T-helper 2 cell treated with Interferon-gamma antibody and Interleukin-4, amounts not matched to agents 100 ng/mL and 5 ng/mL, for 36 hours (primary cell): ENCODE measurements at regions not wholly inside any gene's neighbourhood (a gene's known extent, or its start where the extent isn't known, plus 50 kb on each side); places are given as distances from the start of the nearest gene placed in this dataset.

Experiments
- intact Hi-C: fragments of 100-400 bp; cut with micrococcal nuclease; formaldehyde crosslinking; loops from one replicate; pipeline ENCODE4 v1.15.1; 2023

DNA sequence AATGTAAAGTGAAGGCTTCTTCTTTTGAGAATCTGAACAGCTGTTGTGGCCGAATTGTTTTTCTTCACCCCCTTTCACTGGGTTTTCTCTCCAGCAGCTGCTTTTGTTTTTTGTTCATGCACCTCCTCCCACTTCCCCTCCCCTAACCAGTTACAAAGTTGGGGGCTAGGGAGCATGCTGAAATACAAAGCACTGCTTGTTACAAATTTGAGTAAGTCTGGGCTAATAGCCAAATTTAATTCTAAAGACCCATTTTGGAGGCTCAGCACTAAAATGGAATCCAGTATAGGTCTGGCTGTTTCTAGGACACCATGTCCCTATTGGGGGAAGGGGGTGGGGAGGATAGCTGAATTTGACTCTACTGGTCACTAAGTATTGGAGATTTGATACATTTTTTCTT is 89.2 kb upstream of the GPM6B start:
- intact Hi-C loops, result no loop called here

DNA sequence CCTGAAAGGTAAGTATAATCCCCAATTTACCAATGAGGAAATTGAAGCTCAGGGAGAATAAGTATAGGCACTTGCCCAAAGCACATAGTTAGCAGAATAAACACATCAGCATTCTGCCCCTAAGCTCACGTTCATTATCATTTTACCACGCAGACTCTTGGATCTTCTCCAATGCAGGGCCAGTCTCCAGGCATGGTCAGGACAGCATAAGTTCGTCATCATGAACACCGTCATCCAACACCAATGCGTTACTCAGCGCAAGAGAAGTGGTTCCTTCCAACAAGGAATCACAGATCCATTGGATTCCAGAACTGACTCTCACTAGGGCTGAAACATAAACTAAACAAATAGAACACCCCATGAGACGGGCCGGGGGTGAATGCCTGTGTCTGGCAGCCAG is 86.5 kb upstream of the GPM6B start:
- intact Hi-C loops, result no loop called here

DNA sequence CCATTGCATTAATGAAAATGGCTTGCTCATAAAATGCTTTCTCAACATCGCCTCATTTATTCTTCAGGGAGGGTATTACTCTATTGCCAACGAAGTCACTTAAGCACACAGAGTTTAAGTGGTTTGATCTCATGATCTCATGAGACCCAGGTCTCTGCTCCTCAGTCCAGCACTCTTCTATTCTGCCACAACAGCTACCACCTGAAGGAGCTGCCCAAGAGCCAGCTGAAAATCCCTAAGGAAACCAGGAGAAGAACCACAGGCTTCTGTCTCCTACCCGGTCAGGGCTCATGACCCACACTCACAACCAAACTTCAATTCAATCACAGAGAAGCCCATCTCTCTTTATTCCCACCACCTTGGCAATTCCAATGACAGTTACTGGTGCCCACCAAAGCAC is 85.5 kb upstream of the GPM6B start:
- intact Hi-C loops, result no loop called here

- intact Hi-C loops, result no loop called here
Observed at GRCh38 chrX:13901354-13901753, 84.5 kb upstream of the GPM6B start.

GRCh38 chrX:13900351-13900750 is 83.5 kb upstream of the GPM6B start:
- intact Hi-C loops, result no loop called here

GRCh38 chrX:13899607-13900006 is 82.7 kb upstream of the GPM6B start:
- intact Hi-C loops, result no loop called here

DNA sequence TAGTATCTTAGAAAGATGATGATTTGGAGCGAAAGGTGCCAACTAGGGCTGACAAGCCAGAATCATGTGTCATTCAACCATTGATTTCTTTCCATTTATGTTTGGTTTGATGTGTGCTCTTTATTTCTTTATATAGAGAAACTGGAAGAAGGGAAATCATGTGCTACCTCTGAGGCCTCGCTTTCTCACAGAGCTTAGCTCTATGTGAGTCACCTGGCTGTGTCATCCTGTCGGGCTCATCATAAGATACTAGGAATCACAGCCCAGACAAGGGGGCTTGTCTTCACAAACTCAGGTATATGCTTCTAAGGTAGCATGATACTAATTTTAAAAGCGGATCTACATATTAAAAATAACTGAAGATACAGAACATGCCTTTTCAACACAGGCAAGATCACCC is 81.7 kb upstream of the GPM6B start:
- intact Hi-C loops, result loop anchor here (1.0 kb wide), 1 partner anchor 134 kb away; no protein-coding TSS in a partner anchor

- intact Hi-C loops, result loop anchor here (1.0 kb wide), 1 partner anchor 134 kb away; no protein-coding TSS in a partner anchor
Observed at GRCh38 chrX:13898083-13898482, 81.2 kb upstream of the GPM6B start.

DNA sequence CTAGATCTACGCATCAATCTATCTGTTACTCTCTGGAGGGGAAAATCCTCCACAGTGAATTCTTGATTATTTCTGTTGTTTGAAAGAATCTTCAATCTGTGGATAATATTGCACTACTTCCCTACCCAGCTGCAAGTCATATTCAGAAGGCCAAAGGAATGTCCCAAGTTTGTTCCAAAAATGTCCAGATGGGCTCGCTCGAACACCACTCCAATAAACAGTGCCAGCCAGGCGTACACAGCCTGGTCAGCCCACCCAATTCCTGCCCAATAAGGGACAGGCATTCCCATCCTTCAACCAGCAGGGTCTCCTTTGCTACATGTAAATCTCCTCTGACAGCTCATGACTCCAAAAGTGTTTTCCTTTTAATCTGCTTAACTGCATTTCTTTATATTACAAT is 80.7 kb upstream of the GPM6B start:
- intact Hi-C loops, result no loop called here

- intact Hi-C loops, result no loop called here
Observed at GRCh38 chrX:13894888-13895565, 78.1 kb upstream of the GPM6B start.

GRCh38 chrX:13893826-13894225 is 76.9 kb upstream of the GPM6B start:
- intact Hi-C loops, result no loop called here

GRCh38 chrX:13892856-13893255 is 76.0 kb upstream of the GPM6B start:
- intact Hi-C loops, result no loop called here

DNA sequence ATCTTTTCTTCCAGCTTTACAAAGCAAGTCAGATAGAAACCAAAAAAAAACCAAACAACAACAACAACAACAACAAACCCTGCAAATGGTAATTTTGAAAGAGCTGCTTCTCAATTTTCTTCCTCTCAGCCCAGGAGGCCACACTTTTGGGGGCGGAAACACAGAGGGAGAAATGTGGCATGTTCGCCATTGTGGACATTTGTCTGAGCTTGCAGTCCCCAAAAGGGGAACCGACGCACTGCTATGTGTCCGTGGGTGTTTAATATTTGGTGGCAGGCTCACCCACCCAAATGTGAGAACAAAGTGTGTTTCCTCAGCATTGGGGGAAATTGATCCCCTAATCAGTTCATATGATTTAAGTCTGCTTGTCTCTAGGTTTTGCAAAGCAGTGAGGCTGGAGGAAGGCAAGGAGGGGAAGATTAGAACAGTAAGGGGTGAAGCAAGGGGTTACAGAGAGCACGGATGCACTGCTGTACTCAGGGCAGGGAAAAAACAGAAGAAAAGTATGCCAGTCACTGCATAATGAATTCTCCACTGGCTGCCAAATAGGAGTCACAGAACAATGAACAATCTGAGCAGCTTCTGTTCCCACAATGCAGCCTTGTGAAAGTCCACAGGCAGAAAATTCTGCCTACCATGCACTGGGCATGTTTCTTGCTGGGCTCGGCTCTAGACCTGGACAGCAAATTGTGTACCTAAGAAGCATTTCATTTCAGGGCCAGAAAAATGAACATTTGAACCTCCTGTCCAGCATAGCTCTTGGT is 74.7 kb upstream of the GPM6B start:
- intact Hi-C loops, result no loop called here

DNA sequence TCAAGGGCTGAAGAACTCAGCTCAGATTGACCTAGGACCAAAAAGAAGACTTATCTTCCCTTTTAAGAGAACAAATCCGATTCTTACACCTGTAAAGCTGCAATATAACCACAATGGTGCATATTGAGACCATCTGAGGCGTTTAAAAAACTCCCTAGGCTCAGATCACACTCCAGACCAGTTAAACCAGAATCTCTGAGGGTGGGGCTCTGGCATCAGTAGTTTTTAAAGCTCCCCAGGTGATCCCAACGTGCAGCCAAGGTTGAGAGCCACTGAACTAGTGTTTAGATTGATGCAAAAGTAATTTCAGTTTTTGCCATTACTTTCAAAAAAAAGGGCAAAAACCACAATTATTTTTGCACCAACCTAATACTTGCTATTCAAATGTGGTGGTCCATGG is 73.9 kb upstream of the GPM6B start:
- intact Hi-C loops, result no loop called here

GRCh38 chrX:13888284-13888683 is 71.4 kb upstream of the GPM6B start:
- intact Hi-C loops, result no loop called here

- intact Hi-C loops, result no loop called here
Observed at GRCh38 chrX:13885591-13885990, 68.7 kb upstream of the GPM6B start.

- intact Hi-C loops, result no loop called here
Observed at GRCh38 chrX:13876652-13877051, 59.8 kb upstream of the GPM6B start.

GRCh38 chrX:13875572-13875971 is 58.7 kb upstream of the GPM6B start:
- intact Hi-C loops, result no loop called here

- intact Hi-C loops, result no loop called here
Observed at GRCh38 chrX:13868591-13868990, 51.7 kb upstream of the GPM6B start.
